ENCODE measurements at regions not wholly inside any gene's neighbourhood (a gene's known extent, or its start where the extent isn't known, plus 50 kb on each side); places are given as distances from the start of the nearest gene placed in this dataset.

GRCh38 chr6:67887747-67888545, 747.1 kb upstream of the ADGRB3 start:
- Histone ChIP-seq H3K27me3 (no peaks in the 10 kb centered on the region), H3K4me3 (no peak overlapping the region), H3K36me3 (no peaks in the 10 kb centered on the region), H3K27ac (no peak overlapping the region), H3K4me1 (no peaks in the 10 kb centered on the region), H3K9me3 (no peaks in the 10 kb centered on the region)
- no peak for FAIRE-seq
- no peak for ATAC-seq
- no peak for DNase-seq
- intact Hi-C loops (cut with DNase I), result no loop called here
- WGBS, 2 donors, result 69 to 79% methylated on average over 17 of the region's 17 CpGs
- TF ChIP-seq CTCF (IDR thresholded peaks at IDR 0.05), result no peak

GRCh38 chr6:67887419-67887746, 747.7 kb upstream of the ADGRB3 start:
- H3K9me3 ChIP-seq, result no peaks in the 10 kb centered on the region
- TF ChIP-seq CTCF (IDR thresholded peaks at IDR 0.05), result no peak
- no peaks in the 10 kb centered on the region for H3K36me3 ChIP-seq
- DNase-seq, result no peak
- no peaks in the 10 kb centered on the region for H3K27me3 ChIP-seq
- ATAC-seq, result no peak
- FAIRE-seq, result no peak
- no peak overlapping the region for H3K27ac ChIP-seq
- intact Hi-C loops (cut with DNase I), result no loop called here
- WGBS, 2 donors, result 78 to 86% methylated on average over 4 of the region's 4 CpGs
- no peaks in the 10 kb centered on the region for H3K4me1 ChIP-seq
- no peak overlapping the region for H3K4me3 ChIP-seq

- Histone ChIP-seq H3K36me3 (no peaks in the 10 kb centered on the region), H3K4me3 (no peak overlapping the region), H3K27me3 (no peaks in the 10 kb centered on the region), H3K4me1 (no peaks in the 10 kb centered on the region), H3K9me3 (no peaks in the 10 kb centered on the region), H3K27ac (no peak overlapping the region)
- 84 to 89% methylated on average over 23 of the region's 23 CpGs for WGBS, 2 donors
- TF ChIP-seq CTCF (IDR thresholded peaks at IDR 0.05), result no peak
- intact Hi-C loops (cut with DNase I), result no loop called here
- FAIRE-seq, result no peak
- ATAC-seq, result no peak
- DNase-seq, result peak in 1 of 6 donors; percentile 32
Measured at GRCh38 chr6:67886840-67887292, 748.2 kb upstream of the ADGRB3 start.

GRCh38 chr6:67886036-67886707, 748.9 kb upstream of the ADGRB3 start:
- H3K27me3 ChIP-seq, result no peaks in the 10 kb centered on the region
- H3K4me1 ChIP-seq, result no peaks in the 10 kb centered on the region
- H3K9me3 ChIP-seq, result no peaks in the 10 kb centered on the region
- H3K4me3 ChIP-seq, result no peak overlapping the region
- FAIRE-seq (no peak), DNase-seq (no peak), ATAC-seq (no peak)
- WGBS, 2 donors, result 59 to 63% methylated on average over 5 of the region's 5 CpGs
- no peak overlapping the region for H3K27ac ChIP-seq
- H3K36me3 ChIP-seq, result no peaks in the 10 kb centered on the region
- intact Hi-C loops (cut with DNase I), result no loop called here
- no peak for TF ChIP-seq CTCF (IDR thresholded peaks at IDR 0.05)

Measured in pancreas (tissue), 10 donors.